ENCODE measurements at regions not wholly inside any gene's neighbourhood (a gene's known extent, or its start where the extent isn't known, plus 50 kb on each side); places are given as distances from the start of the nearest gene placed in this dataset.
"Not testable (repeated sequence)": the region's sequence is repeated elsewhere in the genome, so short reads cannot be mapped to it uniquely, and the experiment has no call there.

GRCh38 chr1:166511761-166512160 is 327.5 kb upstream of the POGK start:
- DNase-seq, result no peak

- no peak for DNase-seq
Measured at GRCh38 chr1:166514067-166514466, 325.2 kb upstream of the POGK start.

DNA sequence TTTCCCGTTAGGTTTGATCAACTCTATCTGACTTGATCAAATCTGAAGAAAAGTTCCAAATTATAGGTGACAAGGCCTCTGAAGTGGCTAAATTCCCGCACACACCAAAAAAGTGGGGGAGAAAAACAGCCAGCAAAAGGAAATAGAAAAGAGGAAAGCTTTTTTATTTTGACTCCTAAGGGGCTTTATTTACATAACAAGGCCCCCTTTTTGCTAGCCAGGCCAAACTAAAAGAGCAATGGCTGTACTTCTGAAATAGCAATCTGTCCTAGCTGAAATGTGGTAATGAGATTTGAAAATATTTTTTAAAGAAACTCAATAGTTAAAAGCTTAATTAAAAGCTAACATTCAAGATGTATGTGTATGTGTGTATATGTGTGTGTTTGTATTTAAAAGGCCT is 311.5 kb upstream of the POGK start:
- DNase-seq, result no peak

DNA sequence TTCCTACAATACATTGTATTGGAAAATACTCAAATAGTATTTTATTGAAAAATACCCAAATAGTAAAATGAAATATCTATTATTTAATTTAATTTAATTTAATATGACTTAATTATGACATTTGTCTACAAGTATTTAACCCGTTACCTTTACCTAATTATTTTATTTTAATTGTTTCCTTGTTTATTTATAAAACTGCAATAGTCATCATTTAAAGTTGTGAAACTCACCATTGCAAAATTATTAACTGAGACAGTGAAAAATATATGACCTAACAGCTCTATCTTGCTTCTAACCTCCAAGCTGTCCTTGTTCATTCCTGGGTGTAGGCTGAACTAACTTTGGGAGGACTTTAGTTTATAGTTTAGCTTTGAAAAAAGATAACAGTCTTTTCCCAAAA is 300.6 kb upstream of the POGK start:
- DNase-seq, result no peak

DNA sequence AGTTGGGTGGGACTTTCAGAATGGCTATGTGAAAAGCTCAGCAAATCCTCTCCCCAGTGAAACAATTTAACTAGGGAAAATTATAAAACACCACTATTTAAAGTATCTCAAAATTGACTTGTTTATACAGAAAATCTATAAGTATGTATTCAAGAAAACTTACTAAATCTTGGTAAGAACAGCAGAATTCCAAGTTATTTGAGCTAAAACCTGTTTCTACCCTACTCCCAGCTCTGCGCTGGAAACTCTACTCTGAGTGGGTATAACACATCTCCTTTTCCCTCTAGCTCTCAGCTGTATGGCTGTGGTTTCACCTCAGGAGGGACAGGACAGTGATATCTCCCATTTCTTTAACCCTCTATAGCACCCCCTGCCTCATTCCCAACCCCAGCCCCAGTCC is 295.2 kb upstream of the POGK start:
- no peak for DNase-seq

- no peak for DNase-seq
Measured at GRCh38 chr1:166544561-166544960, 294.7 kb upstream of the POGK start.

DNA sequence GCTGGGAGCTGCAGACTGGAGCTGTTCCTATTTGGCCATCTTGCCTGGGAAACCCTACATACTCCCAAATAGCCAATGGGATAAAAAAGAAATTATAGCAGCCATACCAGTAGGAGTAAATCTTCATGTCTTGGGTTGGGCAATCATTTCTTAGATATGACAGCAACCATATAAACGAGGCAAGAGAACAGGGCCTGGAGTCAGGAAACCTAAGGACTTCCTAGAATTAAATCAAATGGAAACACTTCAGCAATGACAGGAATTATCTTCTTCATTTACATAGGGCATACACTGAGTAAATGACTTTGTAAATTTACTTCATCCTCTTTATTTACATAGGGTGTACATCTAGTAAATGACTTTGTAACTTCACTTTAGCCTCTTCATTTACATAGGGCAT is 286.6 kb upstream of the POGK start:
- no peak for DNase-seq

DNA sequence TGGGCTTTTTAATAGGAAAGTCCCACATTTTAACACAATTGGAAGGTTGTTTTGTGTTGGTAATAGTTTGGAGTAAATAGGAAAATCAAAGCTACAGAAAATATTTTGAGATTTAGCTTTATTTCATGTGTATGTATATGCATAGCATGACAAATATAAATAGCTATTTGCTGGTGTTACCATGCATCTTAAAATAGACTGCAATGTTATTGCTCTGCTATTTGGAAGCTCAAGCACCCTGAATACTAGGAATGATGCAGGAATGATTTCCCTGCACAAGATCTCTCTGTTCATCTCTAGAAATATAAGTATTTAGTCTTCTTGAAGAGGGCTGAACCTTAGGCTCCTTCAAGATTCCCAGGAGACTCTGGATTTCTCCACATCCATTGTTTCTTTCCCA is 268.3 kb upstream of the POGK start:
- DNase-seq, result no peak

DNA sequence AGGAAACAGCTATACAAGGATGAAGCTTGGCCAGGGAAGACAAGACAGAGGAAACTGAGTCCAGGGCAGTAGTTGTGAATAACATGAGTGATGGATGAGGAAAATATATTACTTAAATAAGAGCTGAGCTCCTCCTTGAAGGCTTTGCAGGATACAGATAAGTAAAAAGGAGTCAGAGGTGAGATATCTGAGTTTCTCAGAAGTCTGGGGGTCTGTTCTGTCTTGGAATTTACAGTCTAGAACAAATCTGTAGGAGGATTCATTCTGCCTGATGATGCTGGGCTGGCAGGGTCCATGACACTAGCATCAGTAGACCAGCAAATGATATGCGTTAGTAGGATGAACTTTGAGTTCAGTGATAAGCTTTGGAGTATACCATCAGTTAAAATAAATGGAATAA is 266.1 kb upstream of the POGK start:
- no peak for DNase-seq

- no peak for DNase-seq
Measured at GRCh38 chr1:166579557-166580501, 259.4 kb upstream of the POGK start.

GRCh38 chr1:166588741-166589140 is 250.5 kb upstream of the POGK start:
- DNase-seq, result no peak

GRCh38 chr1:166590161-166590560 is 249.1 kb upstream of the POGK start:
- no peak for DNase-seq

GRCh38 chr1:166594646-166595045 is 244.6 kb upstream of the POGK start:
- DNase-seq, result no peak

GRCh38 chr1:166597516-166597915 is 241.8 kb upstream of the POGK start:
- no peak for DNase-seq

DNA sequence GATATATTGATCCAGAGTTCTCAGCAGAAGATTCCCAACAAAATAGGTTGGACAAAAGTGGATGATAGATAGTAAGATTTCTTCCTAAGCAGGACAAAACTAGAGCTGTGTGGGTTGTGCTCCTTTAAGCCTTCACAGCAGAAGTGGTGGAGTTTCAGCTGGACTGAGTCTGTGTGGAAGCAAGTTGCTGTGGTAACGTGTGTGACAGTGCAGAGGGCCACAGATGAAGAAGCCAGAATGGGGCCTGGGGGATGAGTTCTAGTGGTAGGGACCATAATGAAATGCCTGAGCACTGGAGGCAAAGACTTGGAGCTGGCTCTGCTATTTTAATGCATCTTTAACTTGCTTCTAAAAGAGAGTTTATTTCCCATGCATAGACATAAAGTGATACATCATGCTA is 238.7 kb upstream of the POGK start:
- DNase-seq, result no peak

DNA sequence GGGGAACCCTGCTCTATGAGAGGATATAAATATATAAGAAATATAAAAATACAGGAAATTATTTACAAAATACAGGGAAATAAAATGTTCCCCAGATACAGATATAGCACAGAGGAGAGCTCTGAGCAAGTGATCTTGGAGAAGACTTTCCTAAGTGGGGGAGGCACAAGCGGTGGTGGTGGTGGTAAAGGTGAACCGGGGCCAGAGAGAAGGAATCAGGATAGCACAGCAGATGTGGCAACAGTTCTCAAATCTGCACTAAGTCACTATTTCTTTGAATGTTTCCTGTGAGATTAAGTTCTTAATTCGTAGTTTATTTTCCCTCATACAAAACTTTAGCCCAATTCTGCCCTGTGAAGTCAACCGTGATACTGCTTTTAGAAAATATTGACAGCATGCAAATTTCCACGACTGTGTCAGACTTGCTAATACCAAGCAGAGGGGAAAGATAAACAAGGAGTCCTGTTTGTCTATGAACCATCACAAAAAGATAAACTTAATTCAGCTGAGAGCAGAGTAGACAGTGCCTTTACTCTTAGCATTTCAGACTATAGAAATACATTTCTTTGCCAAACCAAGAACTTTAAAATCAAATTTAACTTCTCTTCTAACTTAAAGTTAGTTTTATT is 237.5 kb upstream of the POGK start:
- DNase-seq, result no peak

DNA sequence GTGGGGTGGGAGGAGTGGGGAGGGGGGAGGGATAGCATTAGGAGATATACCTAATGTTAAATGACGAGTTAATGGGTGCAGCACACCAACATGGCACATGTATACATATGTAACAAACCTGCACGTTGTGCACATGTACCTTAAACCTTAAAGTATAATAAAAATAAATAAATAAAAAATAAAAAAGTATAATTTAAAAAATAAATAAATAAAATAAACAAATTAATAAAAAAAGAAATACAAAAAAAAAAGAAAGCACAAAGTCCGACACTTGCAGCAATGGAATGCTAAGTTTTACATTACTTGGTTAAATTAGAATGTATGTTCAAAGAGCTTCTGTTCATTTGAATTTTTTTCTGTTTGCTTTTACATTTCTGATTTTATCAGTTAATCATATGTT is 236.5 kb upstream of the POGK start:
- DNase-seq, result not testable (repeated sequence)

DNA sequence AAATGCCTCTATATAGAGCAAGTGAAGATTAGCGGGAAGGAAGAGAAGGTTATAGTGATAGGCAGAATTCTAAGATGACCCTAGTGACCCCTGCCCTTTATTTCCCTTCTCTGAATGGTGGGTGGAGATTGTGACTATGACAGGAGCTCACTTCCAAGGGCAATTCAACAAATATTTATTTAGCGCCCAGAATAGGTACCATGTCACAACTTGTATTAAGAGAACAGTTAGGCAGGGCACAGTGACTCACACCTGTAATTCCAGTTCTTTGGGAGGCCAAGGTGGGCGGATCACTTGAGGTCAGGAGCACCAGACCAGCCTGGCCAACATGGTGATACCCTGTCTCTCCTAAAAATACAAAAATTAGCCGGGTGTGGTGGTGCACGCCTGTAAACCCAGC is 236.0 kb upstream of the POGK start:
- no peak for DNase-seq

GRCh38 chr1:166605137-166605536 is 234.1 kb upstream of the POGK start:
- no peak for DNase-seq

- DNase-seq, result no peak
Measured at GRCh38 chr1:166612886-166613285, 226.4 kb upstream of the POGK start.

DNA sequence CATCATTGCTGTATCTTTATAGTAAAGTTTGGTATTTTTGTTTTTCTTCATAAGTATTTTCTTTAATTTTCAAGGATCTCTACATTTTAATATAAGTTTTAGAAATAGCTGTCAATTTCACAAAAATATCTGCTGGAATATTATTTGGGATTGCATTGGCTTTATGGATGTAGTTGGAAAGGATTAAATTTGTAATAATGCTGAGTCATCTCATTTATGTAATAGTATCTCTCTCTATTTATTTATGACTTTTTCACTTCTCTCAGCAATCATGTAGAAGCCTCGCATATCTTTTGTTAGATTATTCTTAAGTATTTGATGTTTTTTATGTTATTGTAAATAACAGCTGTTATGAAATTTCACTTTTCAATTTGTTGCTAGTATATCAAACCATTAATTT is 223.1 kb upstream of the POGK start:
- DNase-seq, result no peak

DNA sequence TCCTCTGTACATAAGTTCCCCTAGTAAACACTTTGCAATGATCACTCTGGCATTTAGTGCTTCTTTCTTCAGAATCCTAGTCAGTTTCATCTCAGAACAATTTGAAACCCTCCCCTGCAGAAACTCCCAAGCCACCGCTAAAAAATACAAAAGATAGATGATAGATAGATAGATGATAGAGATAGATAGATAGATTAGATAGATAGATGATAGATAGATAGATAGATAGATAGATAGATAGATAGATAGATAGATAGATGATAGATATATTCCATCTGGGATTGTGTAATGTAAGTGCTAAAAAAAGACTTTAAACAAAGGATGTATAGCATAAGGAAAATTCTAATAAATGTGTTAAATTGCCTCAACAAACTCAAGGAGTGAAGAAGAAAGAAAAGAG is 212.6 kb upstream of the POGK start:
- no peak for DNase-seq

GRCh38 chr1:166627558-166627957 is 211.7 kb upstream of the POGK start:
- DNase-seq, result no peak

- DNase-seq, result no peak
Measured at GRCh38 chr1:166628259-166628658, 211.0 kb upstream of the POGK start.

GRCh38 chr1:166629946-166630345 is 209.3 kb upstream of the POGK start:
- DNase-seq, result no peak

All from NCI-H1105 (cell line).